ENCODE measurements at regions not wholly inside any gene's neighbourhood (a gene's known extent, or its start where the extent isn't known, plus 50 kb on each side); places are given as distances from the start of the nearest gene placed in this dataset.

- no peak overlapping the region for H3K4me3 ChIP-seq (ENCODE audit: low read depth, low read length)
- DNase-seq (ENCODE audit: low read depth) = no peak
- no peak for TF ChIP-seq CTCF (conservative IDR thresholded peaks at IDR 0.05; ENCODE audit: low read depth, low read length)
Measured at GRCh38 chr22:47629273-47629711, 866.8 kb downstream of the TBC1D22A start.

- no peak overlapping the region for H3K4me3 ChIP-seq (ENCODE audit: low read depth, low read length)
- TF ChIP-seq CTCF (conservative IDR thresholded peaks at IDR 0.05; ENCODE audit: low read depth, low read length) = no peak
- no peak for DNase-seq (ENCODE audit: low read depth)
Measured at GRCh38 chr22:47628477-47629272, 866.2 kb downstream of the TBC1D22A start.

GRCh38 chr22:47627556-47628253, 865.3 kb downstream of the TBC1D22A start:
- no peak for DNase-seq (ENCODE audit: low read depth)
- no peak overlapping the region for H3K4me3 ChIP-seq (ENCODE audit: low read depth, low read length)
- no peak for TF ChIP-seq CTCF (conservative IDR thresholded peaks at IDR 0.05; ENCODE audit: low read depth, low read length)

GRCh38 chr22:47626428-47627390, 864.3 kb downstream of the TBC1D22A start:
- no peak overlapping the region for H3K4me3 ChIP-seq (ENCODE audit: low read depth, low read length)
- no peak for TF ChIP-seq CTCF (conservative IDR thresholded peaks at IDR 0.05; ENCODE audit: low read depth, low read length)
- no peak for DNase-seq (ENCODE audit: low read depth)

- no peak overlapping the region for H3K4me3 ChIP-seq (ENCODE audit: low read depth, low read length)
- DNase-seq (ENCODE audit: low read depth) = no peak
- no peak for TF ChIP-seq CTCF (conservative IDR thresholded peaks at IDR 0.05; ENCODE audit: low read depth, low read length)
Measured at GRCh38 chr22:47625531-47626427, 863.3 kb downstream of the TBC1D22A start.

- no peak for DNase-seq (ENCODE audit: low read depth)
- no peak for TF ChIP-seq CTCF (conservative IDR thresholded peaks at IDR 0.05; ENCODE audit: low read depth, low read length)
- H3K4me3 ChIP-seq (ENCODE audit: low read depth, low read length) = no peak overlapping the region
Measured at GRCh38 chr22:47625013-47625385, 862.5 kb downstream of the TBC1D22A start.
